HG03432 (cell line): ENCODE measurements at regions not wholly inside any gene's neighbourhood (a gene's known extent, or its start where the extent isn't known, plus 50 kb on each side); places are given as distances from the start of the nearest gene placed in this dataset.

ENCODE experiments used
- ATAC-seq: cut with Tn5 transposase; IDR thresholded peaks from one replicate; pipeline ENCODE4 v1.9.1; 2021; ENCODE audit warnings: mild to moderate bottlenecking, moderate library complexity; ENCODE audit not compliant: unreplicated experiment

DNA sequence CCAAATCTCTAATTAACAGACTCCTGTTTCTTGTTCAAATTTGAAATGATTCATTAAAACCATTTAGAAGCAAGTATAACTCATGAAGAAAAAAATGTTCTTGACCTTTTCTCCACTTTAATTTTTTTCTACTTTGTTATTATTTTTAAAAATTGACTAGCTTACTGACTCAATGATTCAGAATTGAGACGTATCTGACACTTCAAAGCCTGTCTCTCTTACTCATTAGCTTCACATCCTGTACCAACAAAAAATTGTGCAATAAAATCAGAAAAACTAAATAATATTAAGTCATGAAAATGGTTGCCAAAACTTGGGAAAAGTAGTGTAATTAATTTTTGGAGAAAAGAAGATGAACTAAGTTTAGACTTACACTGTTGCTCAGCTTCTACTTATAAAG lies 331.2 kb downstream of the SLC16A7 start:
- ATAC-seq, result no peak

DNA sequence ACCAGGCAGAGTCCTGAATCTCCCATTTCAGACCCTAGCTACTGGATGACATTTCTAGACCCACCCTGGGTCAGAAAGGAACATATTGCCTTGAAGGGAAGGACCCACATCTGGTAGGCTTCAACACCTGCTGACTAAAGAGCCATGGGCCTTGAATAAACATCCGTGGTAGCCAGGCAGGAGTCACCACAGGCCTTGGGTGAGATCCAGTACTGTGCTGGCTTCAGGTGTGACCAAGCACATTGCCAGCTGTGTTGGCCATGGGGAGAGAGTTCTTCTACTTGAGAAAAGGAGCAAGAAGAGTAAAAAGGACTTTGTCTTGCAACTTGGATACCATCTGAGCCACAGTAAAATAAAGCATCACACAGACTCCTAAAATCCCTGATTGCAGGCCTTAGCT lies 332.6 kb downstream of the SLC16A7 start:
- ATAC-seq, result no peak

DNA sequence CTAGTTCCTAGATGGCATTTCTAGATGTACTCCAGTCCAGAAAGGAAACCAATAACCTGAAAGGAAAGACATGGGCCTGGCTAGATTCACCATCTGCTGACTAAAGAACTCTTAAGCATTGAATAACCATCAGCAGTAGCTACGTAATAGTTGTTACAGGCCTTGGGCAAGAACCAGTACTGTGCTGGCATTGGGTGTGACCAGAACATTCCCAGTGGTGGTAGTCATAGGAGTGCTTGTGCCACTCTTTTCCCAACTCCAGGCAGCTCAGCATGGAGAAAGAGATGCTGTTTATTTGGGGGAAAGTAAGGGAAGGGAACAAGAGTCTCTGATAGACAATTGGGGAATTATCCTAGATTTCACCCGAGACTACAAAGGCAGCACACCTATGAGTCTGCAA lies 333.3 kb downstream of the SLC16A7 start:
- no peak for ATAC-seq

DNA sequence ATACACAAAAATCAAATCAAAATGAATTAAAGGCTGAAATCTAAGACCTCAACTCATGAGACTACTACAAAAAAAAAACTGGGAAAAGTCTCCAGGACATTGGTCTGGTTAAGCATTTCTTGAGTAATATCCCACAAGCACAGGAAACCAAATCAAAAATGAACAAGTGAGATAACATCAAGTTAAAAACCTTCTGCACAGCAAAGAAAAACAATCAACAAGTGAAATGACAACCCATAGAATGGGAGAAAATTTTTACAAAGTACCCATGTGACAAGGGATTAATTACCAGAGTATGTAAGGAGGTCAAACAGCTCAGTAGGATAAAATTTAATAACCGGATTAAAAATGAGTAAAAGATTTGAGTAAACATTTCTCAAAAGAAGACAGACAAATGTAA lies 338.7 kb downstream of the SLC16A7 start:
- no peak for ATAC-seq

DNA sequence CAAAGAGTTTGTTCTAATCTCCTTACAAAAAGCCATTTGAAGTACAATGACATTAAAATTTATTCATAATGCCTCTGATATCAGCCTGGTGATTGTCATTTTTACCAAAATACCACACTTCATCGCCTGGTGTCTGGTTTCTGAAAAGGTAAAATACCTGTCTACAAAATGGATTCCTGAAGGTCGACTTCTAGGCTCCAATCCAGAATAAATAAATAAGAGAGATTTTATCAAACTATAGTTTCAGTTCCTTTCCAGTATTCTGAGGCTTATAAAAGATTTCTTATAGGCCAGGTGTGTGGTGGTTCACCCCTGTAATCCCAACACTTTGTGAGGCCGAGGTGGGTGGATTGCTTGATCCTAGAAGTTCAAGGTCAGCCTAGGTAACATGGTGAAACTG lies 340.7 kb downstream of the SLC16A7 start:
- ATAC-seq, result no peak

DNA sequence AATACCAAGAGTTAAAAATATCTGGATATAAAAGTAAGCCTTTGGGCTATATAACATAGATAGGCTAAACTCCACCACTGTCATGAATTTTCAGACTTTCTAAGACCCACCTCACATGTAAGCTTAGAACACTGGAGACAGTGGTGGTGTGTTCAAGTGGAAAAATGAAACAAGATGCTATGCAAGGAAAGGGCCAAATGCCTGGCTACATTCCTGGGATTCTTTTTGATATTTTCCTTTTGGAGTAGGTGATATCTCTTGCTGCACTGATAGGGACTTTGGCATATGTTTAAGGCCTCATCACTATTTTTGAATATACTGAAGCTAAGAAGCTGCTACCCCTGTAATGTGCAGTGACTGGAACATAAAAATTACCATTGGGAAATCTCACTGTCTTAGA lies 341.3 kb downstream of the SLC16A7 start:
- ATAC-seq, result no peak

DNA sequence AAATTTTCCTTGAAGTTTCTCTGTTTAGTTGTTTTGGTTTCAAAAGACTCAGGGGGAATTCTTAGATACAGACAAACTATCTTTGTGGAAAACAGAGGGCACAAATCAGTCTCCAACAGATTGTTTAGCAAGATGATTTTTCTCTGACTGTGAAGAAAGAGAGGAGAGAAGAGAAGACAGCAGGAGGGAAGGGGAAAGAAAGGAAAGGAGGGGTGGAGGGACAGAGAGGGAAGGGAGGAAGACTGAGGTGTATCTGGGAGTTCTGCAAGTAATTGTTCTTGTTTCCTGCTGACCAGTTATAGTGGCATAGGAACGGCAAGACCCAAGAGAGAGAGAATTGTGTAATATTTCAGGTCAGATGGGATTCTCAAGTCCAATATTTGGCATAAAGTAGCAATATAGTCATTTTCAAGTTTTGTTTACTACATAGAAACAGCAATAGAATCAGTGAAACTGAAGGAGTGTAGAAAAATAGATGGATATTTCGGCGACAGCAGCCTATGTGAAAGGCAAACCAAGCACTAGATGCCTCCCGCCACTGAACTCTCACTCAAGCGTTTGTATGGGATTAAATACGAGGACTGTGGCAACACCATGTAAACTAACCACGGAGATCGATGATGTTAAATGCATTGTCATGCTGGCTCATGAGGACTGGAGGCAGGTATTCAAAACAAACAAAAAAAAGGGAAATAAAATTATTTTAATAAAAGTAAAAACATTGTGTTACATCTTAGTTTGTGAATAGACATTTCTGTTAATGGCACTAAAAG lies 342.5 kb downstream of the SLC16A7 start:
- ATAC-seq, result no peak

DNA sequence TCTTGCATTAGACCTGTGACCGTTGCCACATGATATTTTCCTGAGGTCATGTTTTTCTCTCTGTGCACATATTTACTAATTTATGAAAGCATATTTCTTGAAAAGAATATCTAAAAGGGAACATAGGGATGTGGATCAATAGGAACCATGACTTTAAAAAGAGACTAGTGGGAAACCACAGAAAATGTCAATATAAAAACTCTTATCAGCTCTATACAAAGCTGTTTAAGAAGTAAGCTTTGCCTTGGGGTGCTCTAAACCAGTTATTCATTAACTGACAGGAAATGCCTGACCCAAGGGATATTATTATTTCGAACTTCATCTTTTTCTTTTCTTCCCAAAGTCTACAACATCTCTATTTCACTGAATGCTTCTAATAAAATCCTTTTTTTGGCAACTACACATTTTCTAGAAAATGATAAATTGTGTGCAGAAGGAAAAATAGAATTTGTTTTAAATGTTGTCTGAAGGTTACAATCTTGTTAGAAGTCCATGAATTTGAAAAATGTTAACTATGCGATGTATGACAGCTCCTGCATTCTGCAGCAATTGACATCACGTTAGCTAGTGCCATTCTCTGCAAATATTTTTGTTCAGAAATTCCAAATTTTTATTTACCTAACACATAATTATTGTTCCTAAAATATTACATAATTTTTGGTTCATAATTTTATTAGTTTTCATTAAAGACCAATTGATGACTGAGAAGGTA lies 345.0 kb downstream of the SLC16A7 start:
- ATAC-seq, result no peak

DNA sequence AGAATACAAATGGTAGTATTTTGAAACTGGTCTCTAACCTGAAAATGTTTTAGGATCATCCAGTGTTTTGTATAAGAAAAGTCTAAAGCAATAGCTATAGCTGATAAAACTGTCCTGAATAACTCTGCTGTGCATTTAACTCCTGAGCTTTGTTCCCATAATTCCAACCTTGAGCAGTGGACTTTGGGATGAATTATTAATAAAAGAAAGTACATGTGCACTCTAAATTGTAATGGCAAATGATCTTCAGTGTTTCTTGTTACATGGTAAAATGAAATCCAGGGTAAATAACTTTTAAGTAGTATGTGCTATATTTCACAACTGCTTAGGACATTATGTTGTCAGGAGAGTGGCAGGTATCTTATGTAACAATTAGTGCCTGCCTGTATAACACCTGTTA lies 345.6 kb downstream of the SLC16A7 start:
- no peak for ATAC-seq

DNA sequence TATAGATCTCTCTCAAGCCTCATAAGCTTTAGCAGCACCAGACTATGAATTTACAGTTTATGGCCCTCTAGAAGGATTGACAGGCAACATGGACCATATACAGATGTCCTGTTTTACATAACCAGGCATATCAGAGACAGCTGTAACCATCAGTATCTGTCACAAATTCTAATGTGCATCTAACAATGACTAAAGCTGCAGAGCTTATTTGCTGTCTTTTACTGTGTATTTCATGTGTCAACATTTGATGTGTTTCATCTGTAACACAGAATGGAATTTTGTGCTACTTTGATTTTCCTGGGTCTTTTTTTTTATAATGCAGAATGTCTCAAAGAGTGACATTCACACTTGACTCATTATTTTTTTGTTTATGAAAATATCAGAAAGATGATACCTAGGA lies 348.3 kb downstream of the SLC16A7 start:
- ATAC-seq, result no peak

DNA sequence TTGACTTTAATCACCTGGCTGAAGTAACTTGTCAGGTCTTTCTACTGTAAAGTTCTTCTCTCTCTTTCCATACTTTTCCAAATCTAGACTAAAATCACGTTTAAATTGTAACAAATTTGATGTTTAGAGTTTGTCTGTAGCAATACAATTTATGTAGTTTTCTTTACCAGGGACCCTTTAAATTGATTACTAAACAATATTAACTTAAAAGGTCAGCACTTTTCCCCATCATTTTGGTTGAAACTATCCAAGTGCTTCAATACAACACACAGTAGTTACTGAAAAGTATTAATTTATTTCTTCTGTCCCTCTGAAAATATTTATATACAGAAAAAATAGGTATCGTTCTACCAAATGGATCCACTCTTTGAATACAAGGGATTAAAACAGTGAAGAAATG lies 350.8 kb downstream of the SLC16A7 start:
- no peak for ATAC-seq

DNA sequence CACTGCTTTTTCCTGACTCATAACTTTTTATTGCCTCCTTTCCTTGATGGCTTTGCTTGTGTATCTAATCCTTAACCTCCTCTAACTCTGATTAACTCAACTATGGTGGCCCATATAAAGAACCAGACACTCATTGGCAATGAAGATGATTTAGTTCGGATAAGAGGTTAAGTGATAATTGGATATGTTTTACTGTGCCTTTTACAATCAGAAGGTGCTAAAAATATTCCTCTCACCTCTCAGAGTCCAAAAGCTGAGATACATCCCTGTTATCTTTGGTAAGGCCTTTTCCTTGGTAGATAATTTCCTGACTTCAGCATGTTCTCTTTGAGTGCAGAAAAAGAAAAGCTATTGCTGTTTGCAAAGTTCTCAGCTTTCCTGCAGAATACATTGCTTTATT lies 367.7 kb downstream of the SLC16A7 start:
- no peak for ATAC-seq

DNA sequence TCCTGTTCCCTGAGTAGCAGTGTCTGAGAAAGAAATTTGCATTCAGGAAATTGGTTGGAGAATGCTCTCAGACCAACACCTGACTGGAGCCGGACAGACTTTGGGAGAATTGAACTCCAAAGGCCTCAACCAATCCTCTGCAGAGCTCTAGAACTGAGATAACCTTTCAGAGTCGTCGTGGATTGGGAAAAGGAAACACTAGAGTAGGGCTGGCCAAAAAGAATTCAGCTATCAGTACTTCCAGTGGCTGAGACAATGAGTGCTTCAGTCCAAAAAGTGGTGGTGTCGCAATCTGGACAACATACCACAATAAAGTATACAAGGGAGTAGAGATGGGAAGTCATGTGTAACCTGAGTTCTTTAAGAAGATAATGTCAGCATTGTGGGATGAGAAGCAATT lies 377.1 kb downstream of the SLC16A7 start:
- no peak for ATAC-seq

DNA sequence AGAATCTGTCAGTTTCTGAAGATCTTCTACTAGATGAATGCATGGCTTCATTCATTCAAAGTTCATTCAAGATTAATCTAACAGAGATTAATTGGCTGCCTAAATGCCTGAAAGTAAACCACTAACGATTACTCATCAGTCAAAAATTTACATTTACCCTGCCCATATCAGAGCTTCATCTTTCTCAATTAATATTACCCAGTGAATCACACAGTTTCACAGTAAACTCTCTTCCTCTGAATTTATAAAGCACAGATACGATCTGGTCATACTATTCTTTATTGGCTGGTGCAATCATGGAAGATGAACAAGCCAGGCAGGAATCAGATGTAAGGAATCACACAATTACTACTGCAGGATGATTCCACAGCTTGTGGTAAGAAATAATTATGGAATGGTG lies 377.7 kb downstream of the SLC16A7 start:
- no peak for ATAC-seq

DNA sequence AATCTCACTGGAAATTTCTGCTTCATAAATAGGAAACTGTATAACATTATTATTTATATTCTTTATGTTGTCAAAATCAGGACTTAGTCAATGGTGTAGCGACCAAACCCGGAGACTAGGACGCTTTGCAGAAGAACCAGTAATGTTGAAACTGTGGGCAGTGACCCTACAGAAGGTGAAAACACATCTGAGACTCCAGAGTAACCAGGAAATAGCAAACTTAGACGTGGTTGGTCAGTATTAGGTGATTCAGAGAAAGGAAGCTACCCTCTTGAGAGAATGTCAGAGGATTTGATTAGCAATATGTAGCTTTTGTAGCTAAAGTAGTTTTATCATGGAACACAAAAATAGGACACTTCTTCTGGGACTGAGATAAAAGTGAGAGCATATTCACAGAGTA lies 381.9 kb downstream of the SLC16A7 start:
- peak; percentile 45 for ATAC-seq

DNA sequence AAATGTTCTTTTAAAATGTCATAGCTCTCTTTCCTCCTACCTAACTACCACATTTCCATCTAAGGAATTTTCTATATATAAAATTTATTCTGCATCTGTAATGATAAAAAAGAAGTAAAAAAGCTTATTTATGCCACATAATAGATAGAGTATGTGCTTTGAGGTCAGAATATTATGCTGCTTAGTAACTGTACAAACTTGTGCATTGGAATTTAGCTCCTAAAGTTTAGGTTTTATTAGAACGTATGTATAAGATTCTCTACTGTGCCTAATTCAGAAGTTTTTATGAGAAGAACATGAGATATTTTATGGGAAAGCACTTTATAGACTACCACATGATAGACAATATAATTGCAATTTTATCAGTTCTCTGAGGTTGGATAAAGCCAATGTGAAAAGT lies 384.6 kb downstream of the SLC16A7 start:
- no peak for ATAC-seq

DNA sequence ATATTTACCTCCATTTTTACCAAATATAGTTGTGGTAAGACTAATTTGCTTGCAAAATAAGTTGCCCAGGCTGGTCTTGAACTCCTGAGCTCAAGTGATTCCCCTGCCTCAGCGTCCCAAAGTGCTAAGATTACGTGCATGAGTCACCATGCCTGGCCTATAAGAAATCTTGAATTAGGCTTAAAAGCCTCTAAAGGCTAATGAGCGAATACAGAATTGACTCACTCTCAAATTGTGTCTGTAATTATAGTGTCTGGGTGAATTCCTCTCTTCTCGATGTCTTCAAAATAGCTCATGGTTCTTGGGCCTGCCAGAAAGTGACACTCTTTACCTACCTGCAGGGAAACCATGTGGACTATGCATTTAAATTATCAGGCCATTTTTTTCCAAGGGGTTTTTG lies 403.5 kb downstream of the SLC16A7 start:
- no peak for ATAC-seq

DNA sequence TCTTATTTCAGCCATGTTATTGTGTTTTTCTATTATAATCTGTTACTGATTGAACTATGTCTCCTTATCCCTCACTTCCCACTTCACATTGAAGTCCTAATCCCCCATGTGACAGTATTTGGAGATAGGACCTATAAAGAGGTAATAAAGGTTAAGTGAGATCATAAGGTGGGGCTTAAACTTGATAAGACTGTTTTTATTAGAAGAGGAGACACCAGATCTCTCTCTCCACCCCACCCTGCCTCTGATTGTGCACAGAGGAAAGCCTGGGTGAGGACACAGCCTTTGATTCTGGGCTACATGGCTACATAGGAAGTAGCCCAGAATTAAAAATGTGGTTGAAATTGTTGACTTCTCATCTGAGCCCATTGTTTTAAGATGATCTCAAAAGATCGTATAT lies 414.7 kb downstream of the SLC16A7 start:
- ATAC-seq, result no peak

DNA sequence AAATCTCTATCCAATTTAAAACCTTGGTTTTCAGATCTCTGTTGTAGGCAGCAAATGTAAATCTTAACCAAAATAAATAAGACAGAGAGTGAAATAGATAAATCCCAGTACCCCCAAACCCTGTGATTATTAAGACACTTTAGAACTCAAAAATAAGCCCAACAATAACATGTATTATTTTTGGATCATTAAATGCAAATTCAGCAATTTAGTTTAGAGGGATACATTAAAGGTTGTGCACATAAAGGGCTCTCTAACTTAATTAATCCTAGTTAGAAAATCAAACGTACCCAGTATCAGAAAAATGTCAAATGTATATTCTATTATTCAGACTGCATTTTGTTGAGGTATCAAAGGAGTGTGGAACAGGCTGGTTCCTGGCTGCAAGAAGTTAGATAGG lies 416.8 kb downstream of the SLC16A7 start:
- no peak for ATAC-seq

DNA sequence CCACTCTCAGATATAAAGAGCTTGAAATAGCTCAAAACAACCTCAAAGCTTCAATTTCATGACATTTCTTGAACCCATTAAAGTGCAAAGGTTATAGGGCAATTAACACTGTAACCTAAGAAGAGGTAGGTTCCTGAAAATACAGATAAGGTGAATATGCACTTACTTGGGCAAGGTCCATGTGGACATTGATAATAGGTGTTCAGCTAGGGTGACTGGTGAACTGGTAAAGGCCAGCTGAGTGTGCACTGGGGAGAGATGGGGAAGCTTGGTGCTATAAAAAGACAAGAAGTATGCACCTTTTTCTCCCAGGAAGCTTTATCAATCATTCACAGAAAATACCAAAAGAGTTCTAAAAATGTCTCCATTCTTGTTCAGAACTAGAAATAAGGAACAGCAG lies 418.6 kb downstream of the SLC16A7 start:
- ATAC-seq, result no peak

DNA sequence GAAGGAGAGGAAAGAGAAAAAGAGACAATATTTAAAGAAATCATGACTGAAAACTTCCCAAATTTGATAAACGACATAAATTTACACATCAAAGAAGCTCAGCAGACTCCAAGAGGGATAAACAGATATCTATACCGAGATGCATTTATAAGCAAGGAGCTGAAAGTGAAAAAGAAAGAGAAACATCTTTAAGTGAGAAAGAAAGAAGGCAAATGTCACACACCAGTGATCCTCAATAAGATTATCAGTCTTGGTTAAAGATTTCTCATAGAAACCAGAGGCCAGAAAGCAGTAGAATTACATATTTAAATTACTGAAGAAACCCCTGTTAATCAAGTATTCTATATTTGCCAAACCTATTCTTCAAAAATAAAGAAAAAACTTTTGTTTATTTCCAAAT lies 424.2 kb downstream of the SLC16A7 start:
- peak; percentile 51 for ATAC-seq

DNA sequence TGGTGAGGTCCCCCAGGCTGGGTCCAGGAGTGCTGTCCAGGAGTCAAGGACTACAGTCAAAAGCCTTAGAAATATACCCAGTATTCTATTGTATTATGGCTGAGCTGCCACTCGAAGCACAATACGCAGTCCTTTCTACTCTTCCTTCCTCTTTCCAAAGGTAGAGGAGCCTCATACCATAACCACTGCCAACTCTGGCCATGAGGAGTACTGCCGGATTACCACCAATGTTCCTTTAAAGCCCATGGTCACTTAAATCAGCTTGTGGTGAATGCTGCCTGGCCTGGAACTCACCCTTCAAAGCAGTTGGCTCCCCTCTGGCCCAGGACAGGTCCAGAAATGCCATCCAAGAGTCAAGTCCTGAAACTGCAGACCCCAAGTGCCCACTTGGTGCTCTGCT lies 425.4 kb downstream of the SLC16A7 start:
- ATAC-seq, result no peak

DNA sequence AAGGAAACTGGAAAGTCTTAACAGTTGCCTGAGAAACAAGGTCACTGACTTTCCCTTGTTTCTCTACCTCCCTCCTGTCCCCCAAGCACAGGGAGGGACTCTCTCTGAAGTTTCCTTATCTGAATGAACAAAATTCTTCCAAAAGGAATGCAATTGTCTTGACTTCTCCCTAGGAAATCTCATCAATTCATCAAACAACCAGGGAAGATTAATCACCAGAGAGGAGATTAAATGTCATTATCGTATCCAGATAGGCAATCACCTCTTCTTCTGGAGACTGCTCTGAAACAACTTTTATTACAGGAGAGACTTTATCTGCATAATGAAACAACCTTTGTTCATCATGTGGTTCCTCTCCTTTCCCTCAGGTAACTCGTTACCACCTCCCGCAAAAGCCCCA lies 431.4 kb downstream of the SLC16A7 start:
- ATAC-seq, result no peak
